H1 (cell line): ENCODE measurements at regions not wholly inside any gene's neighbourhood (a gene's known extent, or its start where the extent isn't known, plus 50 kb on each side); places are given as distances from the start of the nearest gene placed in this dataset.

Experiments used
- CTCF ChIA-PET: fragments of 300-600 bp; sonication (Branson Sonifier 250); formaldehyde crosslinking; loops from one replicate; lab custom pipeline; 2021; ENCODE audit not compliant: partially characterized antibody; lab: Charles Lee
- POLR2A ChIA-PET: fragments of 300-600 bp; sonication (Branson Sonifier 250); formaldehyde crosslinking; loops from one replicate; lab custom pipeline; 2021; ENCODE audit warnings: inconsistent platforms; ENCODE audit not compliant: partially characterized antibody; lab: Charles Lee
- DNase-seq, 2 experiments: peaks; one replicate each; pipeline versions ENCODE4 v3.0.0 to v3.0.0-alpha.2; 2010 to 2022; ENCODE audit warnings: low spot score in 2 of 2, low read depth in 1 of 2, mixed read lengths in 1 of 2
- FAIRE-seq: peaks from 2 replicates; lab custom pipeline; 2011; peaks lifted over from hg19 to GRCh38; lab: Jason Lieb, UNC
- H2AFZ ChIP-seq: 2 replicates; pipeline ENCODE4 v1.8.1; 2012; ENCODE audit warnings: low read length, inconsistent platforms
- H2AK5ac ChIP-seq: 2 replicates; pipeline ENCODE4 v1.6.1; 2013; ENCODE audit warnings: low read depth, low read length
- H2BK120ac ChIP-seq: replicated peaks from 2 replicates; pipeline ENCODE3; 2013; ENCODE audit warnings: low read depth, low read length, inconsistent platforms
- H2BK12ac ChIP-seq: 2 replicates; pipeline ENCODE4 v1.6.1; 2013; ENCODE audit warnings: low read depth, low read length
- H2BK15ac ChIP-seq: 2 replicates; pipeline ENCODE4 v1.6.1; 2013; ENCODE audit warnings: low read length
- H2BK20ac ChIP-seq: 2 replicates; pipeline ENCODE4 v1.6.1; 2013; ENCODE audit warnings: low read length
- H2BK5ac ChIP-seq: 2 replicates; pipeline ENCODE4 v1.6.1; 2013; ENCODE audit warnings: low read depth, low read length
- H3K14ac ChIP-seq: 2 replicates; pipeline ENCODE4 v1.6.1; 2013; ENCODE audit warnings: inconsistent platforms; ENCODE audit not compliant: insufficient read length
- H3K18ac ChIP-seq: 2 replicates; pipeline ENCODE4 v1.6.1; 2013; ENCODE audit warnings: low read length; ENCODE audit errors: extremely low read depth
- H3K23ac ChIP-seq: 2 replicates; pipeline ENCODE4 v1.6.1; 2013; ENCODE audit warnings: inconsistent platforms; ENCODE audit not compliant: insufficient read length
- H3K23me2 ChIP-seq: 2 replicates; pipeline ENCODE4 v1.6.1; 2013; ENCODE audit warnings: low read depth, low read length
- H3K27ac ChIP-seq: 2 replicates; pipeline ENCODE4 v1.6.1; 2011; ENCODE audit warnings: low read depth, low read length, inconsistent platforms
- H3K27me3 ChIP-seq, 4 experiments: replicated peaks in 1 of 4; 1 replicate in 1 of 4; 2 replicates in 3 of 4; pipeline versions ENCODE4 v1.6.1 to v1.8.1; 2011 to 2013; ENCODE audit warnings: low read length in 3 of 4, mild to moderate bottlenecking in 3 of 4, inconsistent platforms in 2 of 4, mixed read lengths in 2 of 4, moderate library complexity in 1 of 4; ENCODE audit not compliant: control insufficient read depth in 3 of 4, insufficient read depth in 3 of 4; ENCODE audit errors: extremely low read depth in 1 of 4
- H3K36me3 ChIP-seq, 4 experiments: 2 replicates each; pipeline versions ENCODE4 v1.6.1 to v1.8.1; 2011 to 2013; ENCODE audit warnings: mild to moderate bottlenecking in 4 of 4, low read length in 3 of 4, moderate library complexity in 2 of 4, control low read depth in 1 of 4, inconsistent platforms in 1 of 4; ENCODE audit not compliant: insufficient read depth in 4 of 4, control insufficient read depth in 2 of 4
- H3K4ac ChIP-seq: replicated peaks from 2 replicates; pipeline ENCODE3; 2013; ENCODE audit warnings: low read length, low read depth, mixed read lengths, inconsistent platforms; ENCODE audit not compliant: insufficient read length
- H3K4me1 ChIP-seq, 4 experiments: replicated peaks in 1 of 4; 1 replicate in 1 of 4; 2 replicates in 3 of 4; pipeline versions ENCODE4 v1.6.1 to v1.8.1; 2011 to 2013; ENCODE audit warnings: low read length in 3 of 4, inconsistent platforms in 2 of 4, mixed read lengths in 1 of 4; ENCODE audit not compliant: insufficient read depth in 4 of 4, control insufficient read depth in 3 of 4
- H3K4me2 ChIP-seq, 2 experiments: 2 replicates each; pipeline versions ENCODE4 v1.6.1 to v1.8.1; 2011 to 2013; ENCODE audit warnings: low read depth in 2 of 2, low read length in 2 of 2, control low read depth in 1 of 2, inconsistent platforms in 1 of 2, mild to moderate bottlenecking in 1 of 2; ENCODE audit not compliant: insufficient read depth in 1 of 2
- H3K4me3 ChIP-seq, 4 experiments: fragments of 200-600, 300-600 bp in 1 of 4; sonication (generic), shearing (Covaris generic), sonication (Bioruptor Twin) in 1 of 4; 2 replicates each; pipeline versions ENCODE4 v1.5.1 to v1.8.1; 2011 to 2016; ENCODE audit warnings: low read length in 4 of 4, low read depth in 3 of 4, control low read depth in 2 of 4, inconsistent platforms in 2 of 4, mild to moderate bottlenecking in 2 of 4, mixed read lengths in 1 of 4, moderate library complexity in 1 of 4; ENCODE audit not compliant: insufficient read depth in 2 of 4; ENCODE audit errors: extremely low read depth in 1 of 4
- H3K56ac ChIP-seq: replicated peaks from 2 replicates; pipeline ENCODE3; 2013; ENCODE audit warnings: low read depth, mild to moderate bottlenecking, mixed read lengths, low read length, inconsistent platforms; ENCODE audit not compliant: insufficient read length
- H3K79me1 ChIP-seq: 2 replicates; pipeline ENCODE4 v1.6.1; 2013; ENCODE audit warnings: low read depth, low read length, control low read depth
- H3K79me2 ChIP-seq, 2 experiments: 2 replicates each; pipeline versions ENCODE4 v1.6.1 to v1.8.1; 2012 to 2013; ENCODE audit warnings: low read length in 2 of 2, mild to moderate bottlenecking in 2 of 2, inconsistent platforms in 1 of 2; ENCODE audit not compliant: insufficient read depth in 2 of 2, control insufficient read depth in 1 of 2
- H3K9ac ChIP-seq, 4 experiments: replicated peaks in 1 of 4; 1 replicate in 1 of 4; 2 replicates in 3 of 4; pipeline versions ENCODE4 v1.6.1 to v1.8.1; 2011 to 2013; ENCODE audit warnings: low read depth in 3 of 4, low read length in 3 of 4, control low read depth in 2 of 4, mild to moderate bottlenecking in 2 of 4, moderate library complexity in 2 of 4, inconsistent platforms in 1 of 4; ENCODE audit errors: extremely low read depth in 1 of 4
- H3K9me3 ChIP-seq, 2 experiments: 2 replicates each; pipeline versions ENCODE4 v1.6.1 to v1.8.1; 2012 to 2013; ENCODE audit warnings: mild to moderate bottlenecking in 2 of 2, moderate library complexity in 2 of 2, control low read depth in 1 of 2, inconsistent platforms in 1 of 2, low read depth in 1 of 2, low read length in 1 of 2, mixed read lengths in 1 of 2; ENCODE audit not compliant: insufficient read depth in 2 of 2
- H4K20me1 ChIP-seq, 2 experiments: replicated peaks in 1 of 2; 2 replicates each; pipeline versions ENCODE3 to v1.8.1; 2011 to 2013; ENCODE audit warnings: inconsistent platforms in 2 of 2, low read length in 2 of 2, mild to moderate bottlenecking in 1 of 2; ENCODE audit not compliant: insufficient read depth in 2 of 2, control insufficient read depth in 1 of 2
- H4K5ac ChIP-seq: 2 replicates; pipeline ENCODE4 v1.6.1; 2013; ENCODE audit warnings: low read length, low read depth, mixed read lengths, inconsistent platforms; ENCODE audit not compliant: insufficient read length
- H4K8ac ChIP-seq: 2 replicates; pipeline ENCODE4 v1.8.0; 2013; ENCODE audit warnings: mild to moderate bottlenecking, moderate library complexity, low read length, inconsistent platforms; ENCODE audit not compliant: insufficient read depth; ENCODE audit errors: extremely low read depth
- H4K91ac ChIP-seq: replicated peaks from 2 replicates; pipeline ENCODE3; 2013; ENCODE audit warnings: low read length, mixed read lengths, inconsistent platforms; ENCODE audit not compliant: insufficient read length
- BRCA1 ChIP-seq: IDR thresholded peaks from 2 replicates; pipeline ENCODE4 v1.6.1; 2012; ENCODE audit warnings: low read depth, low read length, improper control_type of control experiment
- CBX8 ChIP-seq: fragments of 300-800, 300-1000 bp; sonication (generic); IDR thresholded peaks from 2 replicates; pipeline ENCODE4 v1.7.1; 2016; ENCODE audit warnings: low read depth, low read length, borderline replicate concordance
- SAP30 ChIP-seq: fragments of 300-600 bp; sonication (generic); IDR thresholded peaks from 2 replicates; pipeline ENCODE4 v1.7.1; 2012; ENCODE audit warnings: low read length, moderate library complexity, mild to moderate bottlenecking, inconsistent platforms; ENCODE audit not compliant: insufficient read depth, insufficient replicate concordance
- SIRT6 ChIP-seq: IDR thresholded peaks from one replicate; pipeline ENCODE4 v1.7.1; 2012; ENCODE audit warnings: low read length, inconsistent platforms
- TAF7 ChIP-seq: optimal IDR thresholded peaks from 2 replicates; pipeline ENCODE3; 2011; ENCODE audit warnings: low read depth, mild to moderate bottlenecking, inconsistent platforms, low read length, moderate library complexity, borderline replicate concordance
- TEAD4 ChIP-seq: IDR thresholded peaks from 2 replicates; pipeline ENCODE4 v1.6.1; 2012; ENCODE audit warnings: low read depth, low read length, inconsistent platforms, mixed read lengths
- WGBS, 2 experiments: shearing (Covaris generic) in 1 of 2; methylation state at CpG; one replicate each; pipeline versions ENCODE4 v1.1.6 to v1.1.7; 2013 to 2015; ENCODE audit warnings: low lambda C conversion rate in 2 of 2, mixed read lengths in 2 of 2, inconsistent platforms in 1 of 2, low coverage in 1 of 2, missing lambda C conversion rate in 1 of 2; ENCODE audit not compliant: insufficient replicate concordance in 2 of 2, insufficient coverage in 1 of 2, insufficient read length in 1 of 2; ENCODE audit errors: extremely low coverage in 1 of 2, missing lambda C conversion rate in 1 of 2; 5-methylcytosine and 5-hydroxymethylcytosine counted together

GRCh38 chr6:163756079-163756478 lies 341.6 kb downstream of the QKI start:
- H3K27me3 ChIP-seq, result no peaks in the 10 kb centered on the region
- H3K14ac ChIP-seq, result no peak overlapping the region
- no peak overlapping the region for H3K9ac ChIP-seq
- no peaks in the 10 kb centered on the region for H3K79me2 ChIP-seq
- H3K4me3 ChIP-seq, result no peak overlapping the region
- no peaks in the 10 kb centered on the region for H3K79me1 ChIP-seq
- no peak overlapping the region for H2AFZ ChIP-seq
- H2BK5ac ChIP-seq, result no peak overlapping the region
- CTCF ChIA-PET, result interaction anchor here (1.0 kb wide), 1 partner anchor 56 kb away, joined by 3 read pairs; no protein-coding TSS in a partner anchor
- H3K36me3 ChIP-seq, result no peaks in the 10 kb centered on the region
- H3K23ac ChIP-seq, result no peak overlapping the region
- no peaks in the 10 kb centered on the region for H3K23me2 ChIP-seq
- H3K4me1 ChIP-seq, result peaks cover 0 to 4% (median 1%) of the 10 kb centered on the region in 4 experiments; a peak in 2 of 7 replicates
- H2AK5ac ChIP-seq, result no peak overlapping the region
- no peak overlapping the region for H2BK15ac ChIP-seq
- no peaks in the 10 kb centered on the region for H4K20me1 ChIP-seq
- no peak for DNase-seq
- no peak overlapping the region for H2BK20ac ChIP-seq
- no peak overlapping the region for H3K4me2 ChIP-seq
- no peak overlapping the region for H4K91ac ChIP-seq
- H3K56ac ChIP-seq, result no peak overlapping the region
- FAIRE-seq, result no peak
- H3K9me3 ChIP-seq, result no peaks in the 10 kb centered on the region
- no peak overlapping the region for H2BK120ac ChIP-seq
- POLR2A ChIA-PET, result no interaction called here
- H3K4ac ChIP-seq, result no peak overlapping the region
- no peak overlapping the region for H4K8ac ChIP-seq
- H4K5ac ChIP-seq, result no peak overlapping the region
- 89% methylated on average over 4 of the region's 4 CpGs; no CpG with 5 or more reads in 1 of the 2 experiments for WGBS, 2 experiments
- no peak overlapping the region for H3K18ac ChIP-seq
- no peak overlapping the region for H3K27ac ChIP-seq
- no peak for TF ChIP-seq SAP30
- no peak for TF ChIP-seq SIRT6
- no peak for TF ChIP-seq CBX8
- no peak for TF ChIP-seq BRCA1
- TF ChIP-seq TEAD4, result no peak
- TF ChIP-seq TAF7, result no peak
- H2BK12ac ChIP-seq, result no peak overlapping the region
